HepG2 (cell line): ENCODE measurements at regions not wholly inside any gene's neighbourhood (a gene's known extent, or its start where the extent isn't known, plus 50 kb on each side); places are given as distances from the start of the nearest gene placed in this dataset.

ENCODE experiments used
- CEBPZ ChIP-seq: IDR thresholded peaks from 2 replicates; pipeline ENCODE4 v1.6.1; 2012; ENCODE audit warnings: low read length, improper control_type of control experiment
- FOXK2 ChIP-seq: fragments of 450-650 bp; IDR thresholded peaks from 2 replicates; pipeline ENCODE4 v1.6.1; 2016
- HMGXB4 ChIP-seq, 2 experiments: sonication (generic) in 1 of 2; formaldehyde crosslinking in 1 of 2; IDR thresholded peaks; 2 replicates each; pipeline versions ENCODE4 v1.4.0 to v1.6.1; 2018 to 2020; ENCODE audit warnings: missing genetic modification reagents in 2 of 2, borderline replicate concordance in 1 of 2, low read depth in 1 of 2, mild to moderate bottlenecking in 1 of 2, missing biosample characterization in 1 of 2
- MAZ ChIP-seq, 2 experiments: sonication (generic) in 1 of 2; formaldehyde crosslinking in 1 of 2; IDR thresholded peaks; 2 replicates each; pipeline versions ENCODE4 v1.5.0 to v1.6.1; 2012 to 2020; ENCODE audit warnings: low read depth in 2 of 2, mild to moderate bottlenecking in 2 of 2, borderline replicate concordance in 1 of 2, improper control_type of control experiment in 1 of 2, low read length in 1 of 2, missing genetic modification reagents in 1 of 2, moderate library complexity in 1 of 2
- MBD4 ChIP-seq: IDR thresholded peaks from 2 replicates; pipeline ENCODE4 v1.6.1; 2012; ENCODE audit warnings: low read length, inconsistent platforms, borderline replicate concordance
- NR2F6 ChIP-seq, 2 experiments: IDR thresholded peaks; 2 replicates each; pipeline ENCODE4 v1.6.1; 2016; ENCODE audit warnings: antibody characterized with exemption in 1 of 2, mild to moderate bottlenecking in 1 of 2
- POLR2A ChIP-seq, 2 experiments: IDR thresholded peaks; 2 replicates each; pipeline ENCODE4 v1.6.1; 2011; ENCODE audit warnings: low read depth in 2 of 2, low read length in 2 of 2, mild to moderate bottlenecking in 1 of 2, moderate library complexity in 1 of 2; ENCODE audit not compliant: insufficient read depth in 1 of 2
- YY1 ChIP-seq: IDR thresholded peaks from 2 replicates; pipeline ENCODE4 v1.6.1; 2011; ENCODE audit warnings: low read length, low read depth, moderate library complexity, mild to moderate bottlenecking; ENCODE audit not compliant: insufficient read depth, insufficient replicate concordance
- ZNF451 ChIP-seq: sonication (generic); formaldehyde crosslinking; IDR thresholded peaks from 2 replicates; pipeline ENCODE4 v1.5.0; 2020; ENCODE audit warnings: mild to moderate bottlenecking, missing genetic modification reagents
- ZNF709 ChIP-seq: sonication (generic); formaldehyde crosslinking; IDR thresholded peaks from 2 replicates; pipeline ENCODE4 v1.5.0; 2020; ENCODE audit warnings: mild to moderate bottlenecking, missing genetic modification reagents
- ZNF83 ChIP-seq: sonication (generic); formaldehyde crosslinking; IDR thresholded peaks from 2 replicates; pipeline ENCODE4 v1.4.0; 2020; ENCODE audit warnings: missing genetic modification reagents, mild to moderate bottlenecking, borderline replicate concordance

- TF ChIP-seq ZNF709 (CRISPR knock-in tag) = no peak
- no peak for TF ChIP-seq NR2F6 (IDR thresholded peaks at IDR 0.05)
- TF ChIP-seq NR2F6 (CRISPR knock-in tag; IDR thresholded peaks at IDR 0.05) = no peak
- TF ChIP-seq CEBPZ = no peak
- TF ChIP-seq HMGXB4 (CRISPR knock-in tag; IDR thresholded peaks at IDR 0.05; ENCODE audit: borderline replicate concordance in 1 of 2, low read depth in 1 of 2) = no peak
- TF ChIP-seq MAZ (IDR thresholded peaks at IDR 0.05; ENCODE audit: borderline replicate concordance, low read depth, low read length) = no peak
- TF ChIP-seq MAZ (CRISPR knock-in tag; IDR thresholded peaks at IDR 0.05; ENCODE audit: low read depth) = no peak
- TF ChIP-seq ZNF451 (CRISPR knock-in tag) = no peak
- no peak for TF ChIP-seq YY1
- no peak for TF ChIP-seq POLR2A (IDR thresholded peaks at IDR 0.05; ENCODE audit: insufficient read depth in 1 of 2, low read depth in 2 of 2, low read length in 2 of 2)
- TF ChIP-seq ZNF83 (CRISPR knock-in tag) = no peak
- no peak for TF ChIP-seq MBD4
- no peak for TF ChIP-seq FOXK2
Observed at GRCh38 chr18:75831960-75832359, 404.5 kb upstream of the SMIM21 start.
